ENCODE measurements at regions not wholly inside any gene's neighbourhood (a gene's known extent, or its start where the extent isn't known, plus 50 kb on each side); places are given as distances from the start of the nearest gene placed in this dataset.
"Not testable (repeated sequence)": the region's sequence is repeated elsewhere in the genome, so short reads cannot be mapped to it uniquely, and the experiment has no call there.

- no peak overlapping the region for H3K27ac Mint-ChIP-seq
- no peaks in the 10 kb centered on the region for H3K4me1 Mint-ChIP-seq (ENCODE audit: low read depth)
- peaks cover 2% of the 10 kb centered on the region for H3K9me3 Mint-ChIP-seq
- DNase-seq, result no peak
- H3K36me3 Mint-ChIP-seq (ENCODE audit: low read depth), result no peaks in the 10 kb centered on the region
- H3K27me3 Mint-ChIP-seq, result peaks cover 10% of the 10 kb centered on the region
- no peak overlapping the region for H3K4me3 Mint-ChIP-seq
These were observed 219.8 kb upstream of the C9orf72 start for GRCh38 chr9:27792971-27793689.

GRCh38 chr9:27799326-27799725 lies 226.0 kb upstream of the C9orf72 start:
- H3K27ac Mint-ChIP-seq, result no peak overlapping the region
- no peak for DNase-seq
- no peak overlapping the region for H3K4me3 Mint-ChIP-seq
- H3K27me3 Mint-ChIP-seq, result no peaks in the 10 kb centered on the region
- no peaks in the 10 kb centered on the region for H3K9me3 Mint-ChIP-seq
- H3K4me1 Mint-ChIP-seq (ENCODE audit: low read depth), result no peaks in the 10 kb centered on the region
- no peaks in the 10 kb centered on the region for H3K36me3 Mint-ChIP-seq (ENCODE audit: low read depth)

- H3K4me1 Mint-ChIP-seq (ENCODE audit: low read depth), result no peaks in the 10 kb centered on the region
- H3K36me3 Mint-ChIP-seq (ENCODE audit: low read depth), result no peaks in the 10 kb centered on the region
- no peak for DNase-seq
- no peak overlapping the region for H3K4me3 Mint-ChIP-seq
- H3K27ac Mint-ChIP-seq, result no peak overlapping the region
- no peaks in the 10 kb centered on the region for H3K27me3 Mint-ChIP-seq
- no peaks in the 10 kb centered on the region for H3K9me3 Mint-ChIP-seq
These were observed 226.9 kb upstream of the C9orf72 start for GRCh38 chr9:27800159-27800558.

- Mint-ChIP-seq H3K27me3 (no peaks in the 10 kb centered on the region), H3K4me1 (ENCODE audit: low read depth) (no peaks in the 10 kb centered on the region), H3K36me3 (ENCODE audit: low read depth) (no peaks in the 10 kb centered on the region), H3K27ac (no peak overlapping the region), H3K4me3 (no peak overlapping the region), H3K9me3 (no peaks in the 10 kb centered on the region)
- DNase-seq, result no peak
These were observed 227.6 kb upstream of the C9orf72 start for GRCh38 chr9:27800692-27801370.

GRCh38 chr9:27801545-27801944 lies 228.3 kb upstream of the C9orf72 start:
- Mint-ChIP-seq H3K27ac (no peak overlapping the region), H3K36me3 (ENCODE audit: low read depth) (no peaks in the 10 kb centered on the region), H3K9me3 (no peaks in the 10 kb centered on the region), H3K27me3 (no peaks in the 10 kb centered on the region), H3K4me3 (no peak overlapping the region), H3K4me1 (ENCODE audit: low read depth) (no peaks in the 10 kb centered on the region)
- no peak for DNase-seq

- H3K9me3 Mint-ChIP-seq, result no peaks in the 10 kb centered on the region
- H3K36me3 Mint-ChIP-seq (ENCODE audit: low read depth), result no peaks in the 10 kb centered on the region
- H3K4me1 Mint-ChIP-seq (ENCODE audit: low read depth), result no peaks in the 10 kb centered on the region
- H3K4me3 Mint-ChIP-seq, result no peak overlapping the region
- H3K27ac Mint-ChIP-seq, result no peak overlapping the region
- DNase-seq, result no peak
- no peaks in the 10 kb centered on the region for H3K27me3 Mint-ChIP-seq
These were observed 229.1 kb upstream of the C9orf72 start for GRCh38 chr9:27802418-27802817.

GRCh38 chr9:27808864-27809263 lies 235.6 kb upstream of the C9orf72 start:
- H3K4me3 Mint-ChIP-seq, result no peak overlapping the region
- no peak for DNase-seq
- H3K4me1 Mint-ChIP-seq (ENCODE audit: low read depth), result no peaks in the 10 kb centered on the region
- no peaks in the 10 kb centered on the region for H3K27me3 Mint-ChIP-seq
- H3K36me3 Mint-ChIP-seq (ENCODE audit: low read depth), result no peaks in the 10 kb centered on the region
- no peak overlapping the region for H3K27ac Mint-ChIP-seq
- peaks cover 3% of the 10 kb centered on the region for H3K9me3 Mint-ChIP-seq

GRCh38 chr9:27817747-27818146 lies 244.5 kb upstream of the C9orf72 start:
- Mint-ChIP-seq H3K27ac (no peak overlapping the region), H3K36me3 (ENCODE audit: low read depth) (no peaks in the 10 kb centered on the region), H3K4me1 (ENCODE audit: low read depth) (no peaks in the 10 kb centered on the region), H3K4me3 (no peak overlapping the region), H3K27me3 (no peaks in the 10 kb centered on the region), H3K9me3 (no peaks in the 10 kb centered on the region)
- no peak for DNase-seq

- H3K4me3 Mint-ChIP-seq, result no peak overlapping the region
- H3K27ac Mint-ChIP-seq, result no peak overlapping the region
- no peak for DNase-seq
- H3K9me3 Mint-ChIP-seq, result no peaks in the 10 kb centered on the region
- H3K4me1 Mint-ChIP-seq (ENCODE audit: low read depth), result no peaks in the 10 kb centered on the region
- no peaks in the 10 kb centered on the region for H3K27me3 Mint-ChIP-seq
- H3K36me3 Mint-ChIP-seq (ENCODE audit: low read depth), result no peaks in the 10 kb centered on the region
These were observed 245.1 kb upstream of the C9orf72 start for GRCh38 chr9:27818348-27818747.

GRCh38 chr9:27828908-27829307 lies 255.6 kb upstream of the C9orf72 start:
- Mint-ChIP-seq H3K27ac (no peak overlapping the region), H3K4me3 (no peak overlapping the region), H3K9me3 (no peaks in the 10 kb centered on the region), H3K27me3 (no peaks in the 10 kb centered on the region), H3K4me1 (ENCODE audit: low read depth) (no peaks in the 10 kb centered on the region), H3K36me3 (ENCODE audit: low read depth) (no peaks in the 10 kb centered on the region)
- no peak for DNase-seq

- Mint-ChIP-seq H3K36me3 (ENCODE audit: low read depth) (no peaks in the 10 kb centered on the region), H3K9me3 (no peaks in the 10 kb centered on the region), H3K4me1 (ENCODE audit: low read depth) (no peaks in the 10 kb centered on the region), H3K27me3 (no peaks in the 10 kb centered on the region), H3K27ac (no peak overlapping the region), H3K4me3 (no peak overlapping the region)
- DNase-seq, result no peak
These were observed 256.3 kb upstream of the C9orf72 start for GRCh38 chr9:27829621-27830020.

- H3K9me3 Mint-ChIP-seq; H3K36me3 Mint-ChIP-seq (ENCODE audit: low read depth); H3K27me3 Mint-ChIP-seq; H3K4me1 Mint-ChIP-seq (ENCODE audit: low read depth); H3K27ac Mint-ChIP-seq; H3K4me3 Mint-ChIP-seq; DNase-seq: not testable (repeated sequence)
These were observed 258.8 kb upstream of the C9orf72 start for GRCh38 chr9:27832108-27832507.

GRCh38 chr9:27835286-27835685 lies 262.0 kb upstream of the C9orf72 start:
- no peak overlapping the region for H3K4me3 Mint-ChIP-seq
- no peaks in the 10 kb centered on the region for H3K36me3 Mint-ChIP-seq (ENCODE audit: low read depth)
- no peaks in the 10 kb centered on the region for H3K4me1 Mint-ChIP-seq (ENCODE audit: low read depth)
- DNase-seq, result no peak
- H3K27ac Mint-ChIP-seq, result no peak overlapping the region
- H3K9me3 Mint-ChIP-seq, result no peaks in the 10 kb centered on the region
- no peaks in the 10 kb centered on the region for H3K27me3 Mint-ChIP-seq

GRCh38 chr9:27835746-27836145 lies 262.5 kb upstream of the C9orf72 start:
- H3K27ac Mint-ChIP-seq, result no peak overlapping the region
- H3K4me3 Mint-ChIP-seq, result no peak overlapping the region
- DNase-seq, result no peak
- H3K36me3 Mint-ChIP-seq (ENCODE audit: low read depth), result no peaks in the 10 kb centered on the region
- H3K9me3 Mint-ChIP-seq, result no peaks in the 10 kb centered on the region
- no peaks in the 10 kb centered on the region for H3K27me3 Mint-ChIP-seq
- H3K4me1 Mint-ChIP-seq (ENCODE audit: low read depth), result no peaks in the 10 kb centered on the region

GRCh38 chr9:27836661-27837401 lies 263.6 kb upstream of the C9orf72 start:
- no peaks in the 10 kb centered on the region for H3K27me3 Mint-ChIP-seq
- H3K9me3 Mint-ChIP-seq, result no peaks in the 10 kb centered on the region
- no peaks in the 10 kb centered on the region for H3K36me3 Mint-ChIP-seq (ENCODE audit: low read depth)
- H3K4me3 Mint-ChIP-seq, result no peak overlapping the region
- H3K27ac Mint-ChIP-seq, result no peak overlapping the region
- no peak for DNase-seq
- no peaks in the 10 kb centered on the region for H3K4me1 Mint-ChIP-seq (ENCODE audit: low read depth)

Data from activated T-cell treated with anti-CD3 and anti-CD28 coated beads, Interleukin-2, amount 50 U/mL, for 24 hours (primary cell).